ENCODE measurements at regions not wholly inside any gene's neighbourhood (a gene's known extent, or its start where the extent isn't known, plus 50 kb on each side); places are given as distances from the start of the nearest gene placed in this dataset.

GRCh38 chr21:38948377-38949069 is 142.8 kb downstream of the ETS2 start:
- Mint-ChIP-seq H3K4me1 (ENCODE audit: insufficient read depth, unreplicated experiment) (peaks cover 3% of the 10 kb centered on the region), H3K36me3 (ENCODE audit: insufficient read depth, unreplicated experiment) (no peaks in the 10 kb centered on the region)

GRCh38 chr21:38945545-38946245 is 140.0 kb downstream of the ETS2 start:
- no peak for TF ChIP-seq CTCF (IDR thresholded peaks at IDR 0.05; ENCODE audit: unreplicated experiment)
- Mint-ChIP-seq H3K27ac (ENCODE audit: low read depth, unreplicated experiment) (peak overlapping the region; percentile 42), H3K9me3 (ENCODE audit: unreplicated experiment) (no peaks in the 10 kb centered on the region), H3K36me3 (ENCODE audit: insufficient read depth, unreplicated experiment) (no peaks in the 10 kb centered on the region), H3K27me3 (ENCODE audit: insufficient read depth, unreplicated experiment) (no peaks in the 10 kb centered on the region), H3K4me1 (ENCODE audit: insufficient read depth, unreplicated experiment) (no peaks in the 10 kb centered on the region), H3K4me3 (ENCODE audit: unreplicated experiment) (no peak overlapping the region)
- BruUV-seq (replicated peaks): no TSS peak
- ChIA-PET CTCF (no interaction called here), POLR2A (no interaction called here)
- no peak for DNase-seq (ENCODE audit: unreplicated experiment)
- intact Hi-C loops (cut with micrococcal nuclease): no loop called here

More at GRCh38 chr21:38948377-38949069, 142.8 kb downstream of the ETS2 start:
- intact Hi-C loops (cut with micrococcal nuclease): no loop called here
- no TSS peak for BruUV-seq (replicated peaks)
- no peak for TF ChIP-seq CTCF (IDR thresholded peaks at IDR 0.05; ENCODE audit: unreplicated experiment)
- H3K27me3 Mint-ChIP-seq (ENCODE audit: insufficient read depth, unreplicated experiment): no peaks in the 10 kb centered on the region
- ChIA-PET POLR2A (interaction anchor here (1.0 kb wide), 1 partner anchor 22 kb away, joined by 3 read pairs; no protein-coding TSS in a partner anchor), CTCF (interaction anchor here (0.7 to 0.9 kb wide), 3 partner anchors 184 to 487 kb away, joined by 3 to 4 read pairs (median 3); no protein-coding TSS in a partner anchor)
- no peak overlapping the region for H3K27ac Mint-ChIP-seq (ENCODE audit: low read depth, unreplicated experiment)
- no peak for DNase-seq (ENCODE audit: unreplicated experiment)
- no peaks in the 10 kb centered on the region for H3K9me3 Mint-ChIP-seq (ENCODE audit: unreplicated experiment)
- no peak overlapping the region for H3K4me3 Mint-ChIP-seq (ENCODE audit: unreplicated experiment)

GRCh38 chr21:38944903-38945302 is 139.2 kb downstream of the ETS2 start:
- intact Hi-C loops (cut with micrococcal nuclease): no loop called here
- DNase-seq (ENCODE audit: unreplicated experiment): no peak
- Mint-ChIP-seq H3K27ac (ENCODE audit: low read depth, unreplicated experiment) (peak overlapping the region; percentile 42), H3K4me3 (ENCODE audit: unreplicated experiment) (no peak overlapping the region), H3K4me1 (ENCODE audit: insufficient read depth, unreplicated experiment) (no peaks in the 10 kb centered on the region), H3K9me3 (ENCODE audit: unreplicated experiment) (no peaks in the 10 kb centered on the region), H3K36me3 (ENCODE audit: insufficient read depth, unreplicated experiment) (no peaks in the 10 kb centered on the region), H3K27me3 (ENCODE audit: insufficient read depth, unreplicated experiment) (no peaks in the 10 kb centered on the region)
- no peak for TF ChIP-seq CTCF (IDR thresholded peaks at IDR 0.05; ENCODE audit: unreplicated experiment)
- no TSS peak for BruUV-seq (replicated peaks)
- ChIA-PET POLR2A (no interaction called here), CTCF (no interaction called here)

- no peaks in the 10 kb centered on the region for H3K27me3 Mint-ChIP-seq (ENCODE audit: insufficient read depth, unreplicated experiment)
- no peak for DNase-seq (ENCODE audit: unreplicated experiment)
- no peaks in the 10 kb centered on the region for H3K36me3 Mint-ChIP-seq (ENCODE audit: insufficient read depth, unreplicated experiment)
- no peak overlapping the region for H3K27ac Mint-ChIP-seq (ENCODE audit: low read depth, unreplicated experiment)
- intact Hi-C loops (cut with micrococcal nuclease): no loop called here
- no peaks in the 10 kb centered on the region for H3K4me1 Mint-ChIP-seq (ENCODE audit: insufficient read depth, unreplicated experiment)
- ChIA-PET POLR2A (interaction anchor here (0.8 kb wide), 1 partner anchor 13 kb away, joined by 3 read pairs; no protein-coding TSS in a partner anchor), CTCF (no interaction called here)
- no peak overlapping the region for H3K4me3 Mint-ChIP-seq (ENCODE audit: unreplicated experiment)
- no TSS peak for BruUV-seq (replicated peaks)
- no peaks in the 10 kb centered on the region for H3K9me3 Mint-ChIP-seq (ENCODE audit: unreplicated experiment)
- TF ChIP-seq CTCF (IDR thresholded peaks at IDR 0.05; ENCODE audit: unreplicated experiment): no peak
Measured at GRCh38 chr21:38944402-38944801, 138.7 kb downstream of the ETS2 start.
